ENCODE measurements at regions not wholly inside any gene's neighbourhood (a gene's known extent, or its start where the extent isn't known, plus 50 kb on each side); places are given as distances from the start of the nearest gene placed in this dataset.

GRCh38 chr6:137736048-137736818 is 130.8 kb upstream of the TNFAIP3 start:
- DNase-seq (no peak), ATAC-seq (ENCODE audit: low read depth) (no peak)
- H2BK20ac ChIP-seq (ENCODE audit: low read depth, low read length) = no peak overlapping the region
- no peak overlapping the region for H2AK5ac ChIP-seq (ENCODE audit: low read depth, low read length)
- H3K36me3 ChIP-seq (ENCODE audit: control insufficient read depth, insufficient read depth, low read length) = no peaks in the 10 kb centered on the region
- no peak overlapping the region for H3K23ac ChIP-seq (ENCODE audit: low read depth, low read length)
- ChIA-PET POLR2A (ENCODE audit: unreplicated experiment) (no interaction called here), CTCF (no interaction called here)
- H3K27me3 ChIP-seq (ENCODE audit: control insufficient read depth, insufficient read depth, low read length) = no peaks in the 10 kb centered on the region; the same call in 1 of the 2 replicates
- intact Hi-C loops (cut with micrococcal nuclease) (no loop called here), dilution Hi-C loops (cut with HindIII; ENCODE audit: low sequenced_read_pairs, unreplicated experiment) (no loop called here), in situ Hi-C loops (cut with MboI; ENCODE audit: low sequenced_read_pairs) (no loop called here)
- H3K79me1 ChIP-seq (ENCODE audit: low read depth in 1 of 2, low read length in 2 of 2) = no peaks in the 10 kb centered on the region
- TF ChIP-seq FOS (IDR thresholded peaks at IDR 0.05; ENCODE audit: low read depth, low read length) (no peak), RFX5 (IDR thresholded peaks at IDR 0.05; ENCODE audit: low read depth, low read length) (no peak), POLR2A (IDR thresholded peaks at IDR 0.05; ENCODE audit: low read depth, low read length) (no peak), NFE2L2 (IDR thresholded peaks at IDR 0.05; ENCODE audit: low read depth, low read length) (no peak), RAD21 (IDR thresholded peaks at IDR 0.05; ENCODE audit: low read length) (no peak), MAFK (IDR thresholded peaks at IDR 0.05; ENCODE audit: low read depth, low read length) (no peak), CEBPB (IDR thresholded peaks at IDR 0.05; ENCODE audit: low read depth, low read length) (no peak), RCOR1 (IDR thresholded peaks at IDR 0.05; ENCODE audit: insufficient replicate concordance, low read length) (no peak), SMC3 (IDR thresholded peaks at IDR 0.05; ENCODE audit: low read depth, low read length) (no peak), USF2 (IDR thresholded peaks at IDR 0.05; ENCODE audit: low read depth, low read length) (no peak), MAZ (IDR thresholded peaks at IDR 0.05; ENCODE audit: borderline replicate concordance, low read depth, low read length) (no peak), BHLHE40 (IDR thresholded peaks at IDR 0.05; ENCODE audit: low read depth, low read length) (no peak), MXI1 (IDR thresholded peaks at IDR 0.05; ENCODE audit: borderline replicate concordance, low read depth, low read length) (no peak), CHD1 (IDR thresholded peaks at IDR 0.05; ENCODE audit: low read depth, low read length) (no peak)
- TF ChIP-seq, protein P1, sequence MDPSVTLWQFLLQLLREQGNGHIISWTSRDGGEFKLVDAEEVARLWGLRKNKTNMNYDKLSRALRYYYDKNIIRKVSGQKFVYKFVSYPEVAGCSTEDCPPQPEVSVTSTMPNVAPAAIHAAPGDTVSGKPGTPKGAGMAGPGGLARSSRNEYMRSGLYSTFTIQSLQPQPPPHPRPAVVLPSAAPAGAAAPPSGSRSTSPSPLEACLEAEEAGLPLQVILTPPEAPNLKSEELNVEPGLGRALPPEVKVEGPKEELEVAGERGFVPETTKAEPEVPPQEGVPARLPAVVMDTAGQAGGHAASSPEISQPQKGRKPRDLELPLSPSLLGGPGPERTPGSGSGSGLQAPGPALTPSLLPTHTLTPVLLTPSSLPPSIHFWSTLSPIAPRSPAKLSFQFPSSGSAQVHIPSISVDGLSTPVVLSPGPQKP (IDR thresholded peaks at IDR 0.05; ENCODE audit: borderline replicate concordance, low read depth, low read length) = no peak
- H2BK120ac ChIP-seq (ENCODE audit: low read depth, low read length) = no peak overlapping the region
- H3K27ac ChIP-seq (ENCODE audit: insufficient read depth, low read length) = no peak overlapping the region
- H3K4ac ChIP-seq (ENCODE audit: low read depth, low read length) = no peak overlapping the region
- H4K8ac ChIP-seq (ENCODE audit: low read depth in 2 of 2, low read length in 2 of 2) = no peak overlapping the region
- no peak overlapping the region for H3K18ac ChIP-seq (ENCODE audit: low read depth, low read length)
- no peak overlapping the region for H2AK9ac ChIP-seq (replicated peaks; ENCODE audit: low read depth, low read length, poor library complexity)
- H3K4me1 ChIP-seq (ENCODE audit: control insufficient read depth, insufficient read depth, low read length) = peaks cover 4% of the 10 kb centered on the region
- no TSS peak for BruUV-seq (replicated peaks)
- no peak overlapping the region for H3K14ac ChIP-seq (replicated peaks; ENCODE audit: low read depth, low read length)
- H3K9me1 ChIP-seq (ENCODE audit: insufficient read depth, low read length) = no peaks in the 10 kb centered on the region
- H2AFZ ChIP-seq (replicated peaks; ENCODE audit: low read length, poor library complexity) = no peak overlapping the region
- H3K56ac ChIP-seq (ENCODE audit: extremely low read depth, insufficient read depth, low read length) = no peak overlapping the region
- no peaks in the 10 kb centered on the region for H3K9me3 ChIP-seq (ENCODE audit: control insufficient read depth, insufficient read depth, low read length)
- no peak overlapping the region for H2BK5ac ChIP-seq (ENCODE audit: low read depth, low read length, poor library complexity, severe bottlenecking)
- H3K4me3 ChIP-seq (ENCODE audit: insufficient read depth, low read depth, low read length) = no peak overlapping the region
- H2BK15ac ChIP-seq (ENCODE audit: low read depth, low read length) = no peak overlapping the region
- no peak overlapping the region for H3K4me2 ChIP-seq (ENCODE audit: low read depth, low read length)
- H4K91ac ChIP-seq (ENCODE audit: insufficient read depth, low read depth, low read length) = no peak overlapping the region; the same call in 1 of the 2 replicates
- H4K5ac ChIP-seq (ENCODE audit: low read depth, low read length) = no peak overlapping the region
- no CpG with 5 or more reads among the region's 6 CpGs for WGBS, 2 experiments (ENCODE audit: extremely low coverage in 2 of 2, insufficient read length in 1 of 2)
- H3K9ac ChIP-seq (ENCODE audit: low read depth, low read length) = no peak overlapping the region
- H4K20me1 ChIP-seq (ENCODE audit: insufficient read depth, low read length) = no peaks in the 10 kb centered on the region
